Frontal cortex (tissue), 3 donors: ENCODE measurements at regions not wholly inside any gene's neighbourhood (a gene's known extent, or its start where the extent isn't known, plus 50 kb on each side); places are given as distances from the start of the nearest gene placed in this dataset.
A peak's percentile ranks its signal among the peaks of the same experiment; 100 is the strongest.

ENCODE experiments used
- DNase-seq, 2 donors: peaks; one replicate each; pipeline ENCODE4 v3.0.0; 2012; ENCODE audit warnings: low spot score in 2 of 2
- FAIRE-seq: peaks from 2 replicates; lab custom pipeline; 2012; peaks lifted over from hg19 to GRCh38; lab: Jason Lieb, UNC
- donor health status: control.
- donor health status: control.
- donor health status: control.

GRCh38 chr5:99116526-99116925 lies 187.7 kb upstream of the CHD1 start:
- FAIRE-seq (no peak), DNase-seq (no peak)

GRCh38 chr5:99109894-99110293 lies 181.1 kb upstream of the CHD1 start:
- DNase-seq (no peak), FAIRE-seq (no peak)

DNA sequence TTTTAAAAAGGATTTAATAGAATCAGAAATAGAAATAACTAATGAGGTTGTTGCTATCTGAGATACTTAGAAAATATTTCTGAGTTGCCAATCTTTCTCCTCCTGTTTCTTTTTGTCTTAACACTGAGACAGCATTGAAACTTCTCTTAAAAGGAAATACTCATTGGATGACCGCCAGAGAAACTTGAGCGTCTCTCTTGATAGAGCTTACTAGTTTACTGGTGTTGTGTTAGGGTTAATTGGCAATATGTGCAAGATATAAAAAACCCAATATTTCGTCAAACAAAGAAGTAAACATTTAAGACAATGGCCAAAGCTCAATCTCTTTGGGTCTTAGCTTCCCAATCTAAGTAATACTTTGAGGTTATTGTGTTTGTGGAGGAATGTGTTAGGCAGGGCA lies 176.4 kb upstream of the CHD1 start:
- no peak for FAIRE-seq
- no peak for DNase-seq

DNA sequence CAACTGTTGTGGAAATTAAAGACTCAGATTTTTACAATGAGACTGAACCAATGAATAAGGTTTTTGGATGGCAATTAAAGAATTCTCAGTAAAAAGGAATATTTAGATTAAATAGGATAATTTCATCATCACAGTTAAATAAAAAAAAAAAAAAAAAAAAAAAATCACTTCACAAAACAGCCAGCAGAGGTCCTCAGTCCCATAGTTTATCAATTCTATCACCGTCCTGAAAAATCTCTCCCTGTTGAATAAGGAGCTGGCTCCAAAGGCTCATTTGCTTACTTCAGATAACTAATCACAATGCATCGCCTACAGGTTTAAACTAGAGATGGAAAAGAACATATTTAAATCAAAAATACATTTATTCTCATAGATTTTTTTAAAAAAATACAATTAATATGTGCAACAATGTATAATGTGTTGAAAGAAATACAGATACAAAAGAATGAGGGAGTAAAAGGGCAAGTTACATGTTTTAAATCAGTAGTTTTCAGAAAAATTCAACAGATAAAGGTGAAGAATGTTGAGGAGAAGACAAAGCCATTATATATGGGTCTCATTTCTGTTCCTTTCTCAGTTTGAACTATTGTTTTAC lies 175.8 kb upstream of the CHD1 start:
- peak; percentile 98 for FAIRE-seq
- DNase-seq, result peak in 1 of 2 donors; percentile 4

- no peak for DNase-seq
- no peak for FAIRE-seq
Measured at GRCh38 chr5:99102073-99102697, 173.4 kb upstream of the CHD1 start.

DNA sequence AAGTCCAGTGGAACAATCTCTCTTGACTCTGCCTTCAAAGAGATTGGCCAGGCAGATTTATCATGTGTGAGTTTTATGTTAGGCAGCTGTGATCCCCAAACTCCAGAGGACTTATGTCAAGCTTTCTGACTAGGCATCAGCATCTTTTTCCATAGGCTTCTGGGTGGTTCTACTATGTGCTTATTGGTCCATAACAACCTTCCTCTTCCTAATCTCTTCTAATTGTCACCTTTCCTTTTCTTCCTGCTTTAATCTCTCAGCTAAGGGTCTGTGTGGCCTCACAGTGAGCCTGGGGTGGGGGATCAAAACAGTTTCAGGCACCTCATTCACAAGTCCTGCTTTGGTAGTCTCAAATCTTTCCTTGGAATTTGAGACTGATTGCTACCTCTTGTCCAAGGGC lies 170.9 kb upstream of the CHD1 start:
- FAIRE-seq, result no peak
- no peak for DNase-seq

- FAIRE-seq (no peak), DNase-seq (no peak)
Measured at GRCh38 chr5:99089822-99090549, 161.2 kb upstream of the CHD1 start.

DNA sequence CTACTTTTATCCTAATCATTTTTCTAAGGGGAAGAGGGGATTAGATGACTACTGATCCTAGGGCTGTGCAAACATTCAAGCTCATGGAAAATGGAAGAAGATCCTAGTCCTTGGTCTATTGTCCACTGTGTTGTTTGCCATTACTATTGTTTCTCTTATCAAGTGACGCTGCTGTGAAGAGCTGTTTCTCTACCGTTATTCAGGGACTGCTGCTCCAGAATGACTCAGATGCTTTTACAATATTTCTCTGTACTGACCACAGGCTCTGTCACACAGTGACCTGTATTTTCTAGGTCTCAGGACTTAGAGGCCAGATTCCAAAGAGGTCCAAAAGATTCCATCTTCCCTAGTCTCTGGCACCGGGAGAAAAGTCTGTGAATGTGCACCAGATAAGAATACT lies 159.5 kb upstream of the CHD1 start:
- DNase-seq, result no peak
- no peak for FAIRE-seq

DNA sequence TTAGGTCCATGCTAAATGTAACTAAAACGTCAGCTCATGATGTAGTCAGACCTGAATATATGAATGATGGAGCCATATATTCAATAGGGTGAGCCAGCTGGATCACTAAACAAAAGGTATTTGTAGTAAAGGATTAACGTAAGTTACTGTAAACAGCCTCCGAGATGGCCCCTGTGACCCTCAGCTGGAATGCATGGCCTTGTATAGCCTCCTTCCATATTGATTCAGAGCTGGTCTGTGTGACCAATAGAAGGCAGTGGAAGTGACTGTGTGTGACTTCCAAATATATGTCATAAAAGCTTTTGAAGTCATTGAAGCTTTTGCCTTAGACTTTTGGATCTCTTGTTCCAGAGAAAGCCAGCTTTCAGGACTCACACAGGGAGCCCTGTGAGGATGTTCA lies 154.4 kb upstream of the CHD1 start:
- no peak for FAIRE-seq
- no peak for DNase-seq

DNA sequence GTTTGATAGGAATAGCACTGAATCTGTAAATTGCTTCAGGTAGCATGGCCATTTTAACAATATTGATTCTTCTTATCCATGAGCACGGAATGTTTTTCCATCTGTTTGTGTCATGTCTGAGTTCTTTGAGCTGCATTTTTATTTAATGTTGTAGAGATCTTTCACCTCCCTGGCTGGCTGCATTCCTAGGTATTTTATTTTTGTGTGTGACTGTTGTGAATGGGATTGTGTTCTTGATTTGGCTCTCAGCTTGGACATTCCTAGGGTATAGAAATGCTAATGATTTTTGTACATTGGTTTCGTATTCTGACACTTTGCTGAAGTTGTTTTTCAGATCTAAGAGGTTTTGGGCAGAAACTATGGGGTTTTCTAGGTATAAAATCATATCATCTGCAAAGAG lies 152.9 kb upstream of the CHD1 start:
- FAIRE-seq, result no peak
- DNase-seq, result no peak

DNA sequence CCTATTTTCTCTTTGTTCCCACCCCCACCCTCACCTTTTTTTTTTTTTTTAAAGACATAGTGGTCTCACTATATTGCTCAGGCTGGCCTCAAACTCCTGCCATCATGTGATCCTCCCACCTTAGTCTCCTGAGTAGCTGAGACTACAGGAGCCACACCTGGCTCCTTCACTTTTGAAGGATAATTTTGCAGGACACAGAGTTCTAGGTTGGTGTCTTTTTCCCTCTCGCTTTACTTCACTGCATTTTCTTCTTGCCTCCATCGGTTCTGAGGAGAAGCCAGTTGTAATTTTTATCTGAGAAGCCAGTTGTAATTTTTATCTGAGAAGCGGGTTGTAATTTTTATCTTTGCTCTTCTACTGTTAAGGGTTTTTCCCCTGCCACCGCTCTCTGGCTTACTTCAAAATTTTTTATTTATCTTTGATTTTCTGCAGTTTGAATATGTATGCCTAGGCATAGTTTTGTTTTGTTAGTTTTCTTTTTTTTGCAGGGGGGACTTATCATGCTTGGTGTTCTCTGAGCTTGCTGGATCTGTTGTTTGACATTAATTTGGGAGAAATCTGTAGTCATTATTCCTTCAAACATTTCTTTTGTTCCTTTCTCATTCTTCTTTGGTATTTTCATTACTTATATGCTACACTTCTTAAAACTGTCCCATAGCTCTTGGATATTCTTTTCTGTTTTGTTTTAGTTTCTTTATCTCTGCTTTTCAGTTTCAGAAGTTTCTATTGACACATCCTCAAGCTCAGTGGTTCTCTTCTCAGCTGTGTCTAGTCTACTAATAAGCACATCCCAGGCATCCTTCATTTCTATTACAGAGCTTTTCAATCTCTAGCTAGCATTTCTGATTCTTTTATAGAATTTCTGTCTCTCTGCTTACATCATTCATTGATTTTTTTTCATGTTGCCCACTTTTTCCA lies 148.2 kb upstream of the CHD1 start:
- FAIRE-seq (no peak), DNase-seq (no peak)

DNA sequence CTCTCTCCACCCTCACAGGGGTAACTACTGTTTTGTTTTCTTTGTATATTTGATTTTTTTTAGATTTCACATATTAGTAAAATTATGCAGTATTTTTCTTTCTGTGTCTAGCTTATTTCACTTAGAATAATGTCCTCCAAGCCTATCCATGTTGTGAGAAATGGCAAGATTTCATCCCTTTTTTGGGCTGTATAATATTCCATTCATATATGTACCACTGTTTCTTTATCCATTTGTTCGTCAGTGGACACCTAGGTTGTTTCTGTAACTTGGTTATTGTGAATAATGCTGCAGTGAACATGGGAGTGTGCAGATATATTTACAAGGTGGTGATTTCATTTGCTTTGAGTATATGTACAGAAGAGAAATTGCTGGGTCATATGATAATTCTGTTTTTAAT lies 144.0 kb upstream of the CHD1 start:
- FAIRE-seq (no peak), DNase-seq (no peak)

GRCh38 chr5:99070822-99071221 lies 142.0 kb upstream of the CHD1 start:
- DNase-seq, result no peak
- no peak for FAIRE-seq

- FAIRE-seq (no peak), DNase-seq (no peak)
Measured at GRCh38 chr5:99070362-99070761, 141.6 kb upstream of the CHD1 start.

DNA sequence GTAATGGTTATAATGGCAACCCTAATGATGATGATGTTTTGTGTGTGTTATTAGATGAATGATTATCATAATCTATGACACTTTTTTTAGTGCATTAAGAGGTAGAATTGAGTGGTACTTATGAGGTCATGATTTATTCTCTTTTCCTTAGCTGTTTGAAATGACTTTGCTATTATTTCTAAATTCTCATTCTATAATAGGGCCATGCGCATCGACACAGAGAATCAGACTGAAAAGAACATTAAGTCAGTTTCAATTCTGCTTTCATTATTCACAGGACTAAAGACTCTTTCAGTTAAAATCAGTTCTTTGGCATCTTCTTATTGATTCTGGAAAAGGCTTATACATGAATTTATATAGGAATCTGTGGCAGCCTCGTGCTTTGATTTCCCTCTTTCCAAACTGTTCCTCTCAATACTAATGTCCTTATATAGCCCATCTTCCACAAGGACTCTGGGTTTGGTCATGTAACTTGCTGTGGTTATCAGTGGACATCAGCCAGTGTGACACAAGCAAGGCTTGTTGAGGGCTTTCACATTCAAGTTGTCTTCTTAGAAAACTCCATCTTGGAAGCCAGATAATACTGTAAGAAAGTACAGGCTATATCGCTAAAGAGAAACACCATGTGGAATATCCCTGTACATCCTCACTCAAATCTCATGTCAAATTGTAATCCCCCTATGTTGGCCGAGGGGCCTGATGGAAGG lies 140.3 kb upstream of the CHD1 start:
- DNase-seq, result no peak
- FAIRE-seq, result no peak

GRCh38 chr5:99063737-99064136 lies 134.9 kb upstream of the CHD1 start:
- DNase-seq, result no peak
- no peak for FAIRE-seq

- DNase-seq (no peak), FAIRE-seq (no peak)
Measured at GRCh38 chr5:99061711-99062110, 132.9 kb upstream of the CHD1 start.

DNA sequence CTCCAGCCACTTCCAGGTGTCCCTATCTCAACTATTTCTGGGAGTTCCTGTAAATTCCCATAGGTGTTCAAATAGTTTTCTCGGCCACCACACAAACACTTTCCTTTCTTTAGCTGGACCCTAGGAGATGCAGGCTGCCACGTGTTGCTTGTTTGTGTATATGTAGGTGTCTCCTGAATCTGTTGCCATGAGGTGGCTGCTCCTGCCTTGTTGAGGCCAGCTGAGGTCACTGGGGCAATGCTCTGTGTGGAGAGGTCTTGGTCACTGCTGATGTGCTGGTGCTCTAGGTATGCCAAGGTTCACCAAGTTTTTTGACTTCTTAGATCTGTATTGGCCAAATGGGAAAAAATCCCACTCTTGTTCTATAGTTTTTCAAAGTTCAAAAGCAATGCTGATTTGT lies 132.5 kb upstream of the CHD1 start:
- no peak for FAIRE-seq

GRCh38 chr5:99060306-99061261 lies 131.8 kb upstream of the CHD1 start:
- DNase-seq, result peak; percentile 16 to 48
- FAIRE-seq, result peak; percentile 21

More for the DNA sequence above, 132.5 kb upstream of the CHD1 start:
- DNase-seq, result no peak
